ENCODE measurements at regions not wholly inside any gene's neighbourhood (a gene's known extent, or its start where the extent isn't known, plus 50 kb on each side); places are given as distances from the start of the nearest gene placed in this dataset.
A peak's percentile ranks its signal among the peaks of the same experiment; 100 is the strongest.

- Histone ChIP-seq H3K27me3 (replicated peaks; ENCODE audit: control insufficient read depth, insufficient read depth, low read length) (peaks cover 4% of the 10 kb centered on the region), H3K4me3 (ENCODE audit: low read length) (no peak overlapping the region), H3K9me3 (ENCODE audit: control insufficient read depth, low read length) (no peaks in the 10 kb centered on the region), H3K9ac (ENCODE audit: low read length) (no peak overlapping the region), H3K36me3 (ENCODE audit: control insufficient read depth, insufficient read depth, low read length, severe bottlenecking) (no peaks in the 10 kb centered on the region), H3K4me1 (ENCODE audit: control insufficient read depth, insufficient read depth, low read length) (peaks cover 10% of the 10 kb centered on the region)
- DNase-seq (ENCODE audit: low read depth), result no peak
Observed at GRCh38 chr5:128766406-128766805, 198.9 kb upstream of the SLC27A6 start.

- H3K36me3 ChIP-seq (ENCODE audit: control insufficient read depth, insufficient read depth, low read length, severe bottlenecking), result no peaks in the 10 kb centered on the region
- H3K4me3 ChIP-seq (ENCODE audit: low read length), result no peak overlapping the region
- H3K9ac ChIP-seq (ENCODE audit: low read length), result no peak overlapping the region
- H3K27me3 ChIP-seq (replicated peaks; ENCODE audit: control insufficient read depth, insufficient read depth, low read length), result peaks cover 2% of the 10 kb centered on the region
- DNase-seq (ENCODE audit: low read depth), result no peak
- peaks cover 3% of the 10 kb centered on the region for H3K4me1 ChIP-seq (ENCODE audit: control insufficient read depth, insufficient read depth, low read length)
- no peaks in the 10 kb centered on the region for H3K9me3 ChIP-seq (ENCODE audit: control insufficient read depth, low read length)
Observed at GRCh38 chr5:128770907-128771306, 194.4 kb upstream of the SLC27A6 start.

GRCh38 chr5:128772356-128772755, 192.9 kb upstream of the SLC27A6 start:
- no peak for DNase-seq (ENCODE audit: low read depth)
- Histone ChIP-seq H3K36me3 (ENCODE audit: control insufficient read depth, insufficient read depth, low read length, severe bottlenecking) (no peaks in the 10 kb centered on the region), H3K9me3 (ENCODE audit: control insufficient read depth, low read length) (no peaks in the 10 kb centered on the region), H3K9ac (ENCODE audit: low read length) (no peak overlapping the region), H3K4me3 (ENCODE audit: low read length) (no peak overlapping the region), H3K27me3 (replicated peaks; ENCODE audit: control insufficient read depth, insufficient read depth, low read length) (no peaks in the 10 kb centered on the region), H3K4me1 (ENCODE audit: control insufficient read depth, insufficient read depth, low read length) (peaks cover 3% of the 10 kb centered on the region)

- no peaks in the 10 kb centered on the region for H3K9me3 ChIP-seq (ENCODE audit: control insufficient read depth, low read length)
- no peaks in the 10 kb centered on the region for H3K27me3 ChIP-seq (replicated peaks; ENCODE audit: control insufficient read depth, insufficient read depth, low read length)
- H3K4me1 ChIP-seq (ENCODE audit: control insufficient read depth, insufficient read depth, low read length), result peaks cover 3% of the 10 kb centered on the region
- H3K4me3 ChIP-seq (ENCODE audit: low read length), result no peak overlapping the region
- no peaks in the 10 kb centered on the region for H3K36me3 ChIP-seq (ENCODE audit: control insufficient read depth, insufficient read depth, low read length, severe bottlenecking)
- no peak overlapping the region for H3K9ac ChIP-seq (ENCODE audit: low read length)
- DNase-seq (ENCODE audit: low read depth), result no peak
Observed at GRCh38 chr5:128773378-128773777, 191.9 kb upstream of the SLC27A6 start.

- Histone ChIP-seq H3K9me3 (ENCODE audit: control insufficient read depth, low read length) (no peaks in the 10 kb centered on the region), H3K36me3 (ENCODE audit: control insufficient read depth, insufficient read depth, low read length, severe bottlenecking) (no peaks in the 10 kb centered on the region), H3K4me3 (ENCODE audit: low read length) (no peak overlapping the region), H3K4me1 (ENCODE audit: control insufficient read depth, insufficient read depth, low read length) (peaks cover 3% of the 10 kb centered on the region), H3K9ac (ENCODE audit: low read length) (no peak overlapping the region), H3K27me3 (replicated peaks; ENCODE audit: control insufficient read depth, insufficient read depth, low read length) (no peaks in the 10 kb centered on the region)
- DNase-seq (ENCODE audit: low read depth), result no peak
Observed at GRCh38 chr5:128774605-128775004, 190.7 kb upstream of the SLC27A6 start.

- H3K9me3 ChIP-seq (ENCODE audit: control insufficient read depth, low read length), result no peaks in the 10 kb centered on the region
- no peak overlapping the region for H3K4me3 ChIP-seq (ENCODE audit: low read length)
- no peak overlapping the region for H3K9ac ChIP-seq (ENCODE audit: low read length)
- DNase-seq (ENCODE audit: low read depth), result no peak
- H3K27me3 ChIP-seq (replicated peaks; ENCODE audit: control insufficient read depth, insufficient read depth, low read length), result no peaks in the 10 kb centered on the region
- peaks cover 3% of the 10 kb centered on the region for H3K4me1 ChIP-seq (ENCODE audit: control insufficient read depth, insufficient read depth, low read length)
- no peaks in the 10 kb centered on the region for H3K36me3 ChIP-seq (ENCODE audit: control insufficient read depth, insufficient read depth, low read length, severe bottlenecking)
Observed at GRCh38 chr5:128775558-128775957, 189.7 kb upstream of the SLC27A6 start.

- Histone ChIP-seq H3K27me3 (replicated peaks; ENCODE audit: control insufficient read depth, insufficient read depth, low read length) (no peaks in the 10 kb centered on the region), H3K36me3 (ENCODE audit: control insufficient read depth, insufficient read depth, low read length, severe bottlenecking) (no peaks in the 10 kb centered on the region), H3K4me1 (ENCODE audit: control insufficient read depth, insufficient read depth, low read length) (no peaks in the 10 kb centered on the region), H3K9me3 (ENCODE audit: control insufficient read depth, low read length) (no peaks in the 10 kb centered on the region), H3K4me3 (ENCODE audit: low read length) (no peak overlapping the region), H3K9ac (ENCODE audit: low read length) (no peak overlapping the region)
- no peak for DNase-seq (ENCODE audit: low read depth)
Observed at GRCh38 chr5:128777052-128777451, 188.2 kb upstream of the SLC27A6 start.

- peak; percentile 73 for DNase-seq (ENCODE audit: low read depth)
Observed at GRCh38 chr5:128778474-128778873, 186.8 kb upstream of the SLC27A6 start.

GRCh38 chr5:128782446-128782845, 182.8 kb upstream of the SLC27A6 start:
- Histone ChIP-seq H3K27me3 (replicated peaks; ENCODE audit: control insufficient read depth, insufficient read depth, low read length) (no peaks in the 10 kb centered on the region), H3K4me1 (ENCODE audit: control insufficient read depth, insufficient read depth, low read length) (peaks cover 4% of the 10 kb centered on the region), H3K4me3 (ENCODE audit: low read length) (peak overlapping the region; percentile 53), H3K9ac (ENCODE audit: low read length) (no peak overlapping the region), H3K36me3 (ENCODE audit: control insufficient read depth, insufficient read depth, low read length, severe bottlenecking) (no peaks in the 10 kb centered on the region), H3K9me3 (ENCODE audit: control insufficient read depth, low read length) (no peaks in the 10 kb centered on the region)
- peak; percentile 72 for DNase-seq (ENCODE audit: low read depth)

More at GRCh38 chr5:128778474-128778873, 186.8 kb upstream of the SLC27A6 start:
- Histone ChIP-seq H3K9ac (ENCODE audit: low read length) (no peak overlapping the region), H3K4me3 (ENCODE audit: low read length) (no peak overlapping the region), H3K9me3 (ENCODE audit: control insufficient read depth, low read length) (no peaks in the 10 kb centered on the region), H3K27me3 (replicated peaks; ENCODE audit: control insufficient read depth, insufficient read depth, low read length) (no peaks in the 10 kb centered on the region), H3K4me1 (ENCODE audit: control insufficient read depth, insufficient read depth, low read length) (peaks cover 4% of the 10 kb centered on the region), H3K36me3 (ENCODE audit: control insufficient read depth, insufficient read depth, low read length, severe bottlenecking) (no peaks in the 10 kb centered on the region)

GRCh38 chr5:128784726-128785125, 180.6 kb upstream of the SLC27A6 start:
- Histone ChIP-seq H3K9ac (ENCODE audit: low read length) (no peak overlapping the region), H3K4me3 (ENCODE audit: low read length) (no peak overlapping the region), H3K27me3 (replicated peaks; ENCODE audit: control insufficient read depth, insufficient read depth, low read length) (no peaks in the 10 kb centered on the region), H3K4me1 (ENCODE audit: control insufficient read depth, insufficient read depth, low read length) (peaks cover 4% of the 10 kb centered on the region), H3K9me3 (ENCODE audit: control insufficient read depth, low read length) (no peaks in the 10 kb centered on the region), H3K36me3 (ENCODE audit: control insufficient read depth, insufficient read depth, low read length, severe bottlenecking) (no peaks in the 10 kb centered on the region)
- no peak for DNase-seq (ENCODE audit: low read depth)

GRCh38 chr5:128791312-128791711, 174.0 kb upstream of the SLC27A6 start:
- no peak overlapping the region for H3K4me3 ChIP-seq (ENCODE audit: low read length)
- H3K4me1 ChIP-seq (ENCODE audit: control insufficient read depth, insufficient read depth, low read length), result peaks cover 5% of the 10 kb centered on the region
- DNase-seq (ENCODE audit: low read depth), result no peak
- H3K9me3 ChIP-seq (ENCODE audit: control insufficient read depth, low read length), result no peaks in the 10 kb centered on the region
- H3K36me3 ChIP-seq (ENCODE audit: control insufficient read depth, insufficient read depth, low read length, severe bottlenecking), result no peaks in the 10 kb centered on the region
- H3K9ac ChIP-seq (ENCODE audit: low read length), result no peak overlapping the region
- H3K27me3 ChIP-seq (replicated peaks; ENCODE audit: control insufficient read depth, insufficient read depth, low read length), result no peaks in the 10 kb centered on the region

- Histone ChIP-seq H3K4me1 (ENCODE audit: control insufficient read depth, insufficient read depth, low read length) (peaks cover 8% of the 10 kb centered on the region), H3K9ac (ENCODE audit: low read length) (no peak overlapping the region), H3K36me3 (ENCODE audit: control insufficient read depth, insufficient read depth, low read length, severe bottlenecking) (no peaks in the 10 kb centered on the region), H3K9me3 (ENCODE audit: control insufficient read depth, low read length) (no peaks in the 10 kb centered on the region), H3K4me3 (ENCODE audit: low read length) (no peak overlapping the region), H3K27me3 (replicated peaks; ENCODE audit: control insufficient read depth, insufficient read depth, low read length) (no peaks in the 10 kb centered on the region)
- DNase-seq (ENCODE audit: low read depth), result peak; percentile 20
Observed at GRCh38 chr5:128796506-128796905, 168.8 kb upstream of the SLC27A6 start.

All from adipocyte (in vitro differentiated cells).